HG03175 (cell line): ENCODE measurements at regions not wholly inside any gene's neighbourhood (a gene's known extent, or its start where the extent isn't known, plus 50 kb on each side); places are given as distances from the start of the nearest gene placed in this dataset.
"Not testable (repeated sequence)": the region's sequence is repeated elsewhere in the genome, so short reads cannot be mapped to it uniquely, and the experiment has no call there.

ENCODE experiments used
- ATAC-seq: cut with Tn5 transposase; IDR thresholded peaks from one replicate; pipeline ENCODE4 v1.9.1; 2021; ENCODE audit warnings: mild to moderate bottlenecking, moderate library complexity; ENCODE audit not compliant: unreplicated experiment

DNA sequence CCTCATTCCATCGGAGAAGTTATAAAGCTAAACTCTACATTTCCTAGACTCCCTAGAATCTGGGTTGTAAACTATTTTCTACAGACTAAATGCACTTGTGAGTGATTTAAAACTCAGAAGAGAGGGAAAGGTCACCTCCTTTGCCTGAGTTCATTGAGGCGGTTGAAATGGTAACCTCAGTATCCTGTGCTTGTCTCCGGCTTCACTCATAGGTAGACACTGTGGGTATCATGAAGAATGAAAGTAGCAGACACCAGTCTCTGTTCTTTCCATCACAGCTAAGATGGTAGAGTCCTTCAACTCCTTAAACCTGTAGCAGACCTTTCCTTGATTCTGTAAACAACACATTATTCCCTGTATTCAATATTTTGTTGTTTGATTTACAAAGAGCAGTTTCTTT, 291.3 kb upstream of the ANKRD50 start:
- ATAC-seq = no peak

DNA sequence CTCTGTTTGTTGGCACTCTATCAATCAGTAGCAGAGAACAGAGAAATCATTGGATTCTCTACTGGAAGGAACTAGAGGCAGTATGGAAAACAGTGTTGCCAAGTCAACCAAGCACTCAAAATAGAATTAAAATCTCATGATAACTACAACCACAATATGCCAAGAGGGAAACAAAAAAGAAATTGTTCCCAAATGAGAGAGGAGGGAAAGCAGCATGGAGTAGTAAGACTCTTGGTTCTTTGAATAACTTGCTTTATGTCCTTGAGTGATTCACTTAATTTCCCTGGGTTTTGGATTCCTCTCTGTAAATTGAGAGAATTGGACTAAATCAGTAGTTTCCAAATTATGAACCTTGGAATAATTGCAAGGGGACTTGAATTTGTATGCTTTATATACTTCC, 285.5 kb upstream of the ANKRD50 start:
- ATAC-seq = no peak

DNA sequence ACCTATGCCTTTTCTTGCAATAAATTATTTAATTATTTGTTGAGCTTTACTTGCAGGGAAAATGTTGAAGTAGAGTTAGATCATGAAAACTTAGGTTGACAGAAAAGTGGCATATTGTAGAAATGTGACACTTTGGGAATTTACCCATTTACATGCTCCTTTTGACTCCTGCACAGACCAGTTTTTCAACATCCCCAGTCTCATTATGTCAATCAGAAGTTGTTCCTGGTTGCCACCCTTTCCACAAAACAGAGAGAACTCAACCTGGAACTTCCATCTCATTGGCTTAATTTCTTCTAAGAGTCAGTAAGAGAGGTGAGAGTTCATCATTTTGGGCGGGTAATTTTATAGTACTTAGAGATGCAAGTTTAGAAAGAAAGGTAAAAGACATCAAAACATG, 284.6 kb upstream of the ANKRD50 start:
- no peak for ATAC-seq

DNA sequence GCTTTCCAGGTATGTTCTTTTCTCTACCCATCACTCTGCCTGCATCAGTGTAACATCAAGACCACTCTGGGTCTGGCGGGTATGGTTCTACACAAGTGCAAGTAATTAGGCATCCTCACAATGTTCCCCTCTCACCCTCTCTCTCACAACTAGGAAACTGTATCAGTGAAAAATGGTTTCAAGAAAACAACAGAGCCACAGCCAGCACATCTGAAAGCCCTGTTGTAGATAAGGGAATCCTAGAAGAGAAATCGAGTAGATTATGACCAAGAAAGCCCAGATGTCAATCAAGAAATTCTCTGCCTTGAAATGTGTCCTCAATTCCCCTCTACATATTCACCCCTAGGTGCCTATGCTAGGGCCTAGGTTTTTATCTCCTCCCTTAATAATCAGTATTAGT, 281.3 kb upstream of the ANKRD50 start:
- no peak for ATAC-seq

DNA sequence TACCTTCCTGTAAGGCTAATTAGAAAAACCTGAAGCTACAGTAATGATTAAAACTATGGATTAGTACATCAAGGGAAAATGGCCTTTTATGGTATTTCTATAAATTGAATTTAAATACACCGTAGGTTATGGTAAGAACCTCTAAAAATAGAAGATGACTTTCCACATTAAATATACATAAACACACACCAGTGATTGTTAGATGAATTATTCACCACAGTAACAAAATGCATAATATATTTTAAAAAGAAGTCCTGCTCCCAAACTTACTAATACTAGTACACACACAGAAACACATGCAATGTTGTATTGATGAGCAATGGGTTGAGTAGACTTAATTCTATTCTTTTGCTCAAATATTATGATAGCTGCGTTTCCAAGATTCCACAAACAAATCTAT, 277.9 kb upstream of the ANKRD50 start:
- ATAC-seq = no peak

DNA sequence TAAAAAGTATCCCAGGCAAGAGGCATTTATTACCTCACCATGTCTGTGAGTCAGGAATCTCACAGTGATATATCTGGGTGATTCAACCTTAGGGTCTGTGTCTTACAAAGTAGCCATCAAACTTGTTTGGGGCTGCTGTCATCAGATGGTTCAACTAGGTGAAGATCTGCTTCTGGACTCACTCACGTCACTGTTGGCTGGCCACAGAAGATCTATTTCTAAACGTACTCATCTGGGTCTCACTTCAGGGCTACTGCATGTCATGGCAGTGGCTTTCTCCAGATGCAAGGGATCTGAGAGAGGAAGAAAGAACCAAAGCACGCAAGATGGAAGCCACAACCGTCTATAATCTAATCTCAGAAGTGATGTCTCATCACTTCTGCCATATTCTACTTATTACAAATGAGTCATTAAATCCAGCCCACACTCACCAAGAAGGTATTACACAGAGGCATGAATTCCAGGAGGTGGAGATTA, 267.8 kb upstream of the ANKRD50 start:
- ATAC-seq = no peak

DNA sequence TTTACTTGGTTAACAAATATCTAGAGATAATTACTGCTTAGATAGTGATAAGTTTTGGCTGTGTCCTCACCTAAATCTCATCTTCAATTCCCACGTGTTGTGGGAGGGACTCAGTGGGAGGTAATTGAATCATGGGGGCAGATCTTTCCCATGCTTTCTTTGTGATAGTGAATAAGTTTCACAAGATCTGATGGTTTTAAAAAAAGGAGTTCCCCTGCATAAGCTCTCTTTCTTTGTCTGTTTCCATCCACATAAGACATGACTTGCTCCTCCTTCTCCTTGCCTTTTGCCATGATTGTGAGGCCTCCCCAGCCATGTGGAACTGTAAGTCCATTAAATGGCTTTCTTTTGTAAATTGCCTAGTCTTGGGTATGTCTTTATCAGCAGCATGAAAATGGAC, 266.0 kb upstream of the ANKRD50 start:
- ATAC-seq = not testable (repeated sequence)

DNA sequence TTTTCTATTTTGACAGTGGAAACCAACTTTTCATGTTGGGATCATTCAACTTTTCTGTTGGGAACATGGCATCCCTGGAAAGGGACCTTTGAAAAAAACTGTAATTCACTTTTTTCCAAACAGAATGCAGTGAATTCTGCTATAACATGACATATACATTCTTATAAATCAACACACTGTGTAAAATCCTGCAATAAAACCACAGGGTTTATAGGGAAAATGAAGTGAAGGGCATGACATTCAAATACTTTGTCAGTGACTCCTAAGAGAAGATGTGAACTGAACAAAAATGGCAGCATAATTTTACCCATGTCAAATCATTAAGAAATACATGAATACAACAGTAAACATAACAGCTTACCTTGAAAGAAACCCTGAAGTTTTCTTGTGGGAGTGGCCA, 264.5 kb upstream of the ANKRD50 start:
- ATAC-seq = no peak

DNA sequence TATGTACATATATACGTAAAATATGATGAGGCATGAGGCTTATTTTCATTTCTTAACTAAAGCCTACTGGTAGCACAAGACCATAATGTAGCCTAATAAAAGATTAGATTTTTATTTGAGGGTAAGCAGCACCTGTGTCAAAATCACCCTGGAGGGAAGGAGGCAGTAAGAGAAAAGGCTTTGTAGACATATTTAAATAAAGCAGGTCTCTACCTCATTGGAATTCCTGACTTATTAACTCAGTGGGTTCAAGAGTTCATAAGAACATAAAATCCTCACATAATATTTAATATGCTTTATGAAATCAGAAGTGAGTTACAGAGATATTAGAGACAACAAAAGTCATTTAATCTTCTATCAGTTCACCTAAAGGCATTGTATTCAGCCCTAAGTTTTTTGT, 261.6 kb upstream of the ANKRD50 start:
- no peak for ATAC-seq

DNA sequence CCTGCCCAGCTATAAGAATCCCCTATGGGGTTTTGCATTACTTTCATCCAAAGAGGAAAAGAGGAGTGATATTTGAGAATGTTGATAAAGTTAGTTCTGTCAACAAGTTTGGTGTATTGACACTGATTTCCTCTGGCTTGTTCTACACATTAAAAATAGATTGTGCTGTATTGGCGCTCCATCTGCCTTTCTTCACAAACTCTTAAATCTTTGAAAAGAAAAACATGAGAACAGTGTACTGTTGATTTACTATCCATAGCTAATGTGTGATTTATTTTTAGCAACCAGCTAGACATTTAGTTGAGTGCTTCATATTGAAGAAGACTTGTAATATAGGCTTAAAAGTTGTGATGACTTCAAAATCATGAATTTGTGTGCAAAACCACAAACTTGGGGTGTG, 261.2 kb upstream of the ANKRD50 start:
- ATAC-seq = no peak

DNA sequence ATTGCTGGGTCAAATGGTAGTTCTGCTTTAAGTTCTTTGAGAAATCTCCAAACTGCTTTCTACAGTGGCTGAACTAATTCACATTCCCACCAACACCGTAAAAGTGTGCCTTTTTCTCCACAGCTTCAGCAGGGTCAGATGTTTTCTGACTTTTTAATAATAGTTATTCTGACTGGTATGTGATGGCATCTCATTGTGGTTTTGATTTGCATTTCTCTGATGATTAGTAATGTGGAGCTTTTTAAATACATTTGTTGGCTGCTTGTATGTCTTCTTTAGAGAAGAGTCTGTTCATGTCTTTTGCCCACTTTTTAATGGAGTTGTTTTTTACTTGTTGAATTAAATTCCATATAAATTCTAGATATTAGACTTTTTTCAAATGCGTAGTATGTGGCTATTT, 257.5 kb upstream of the ANKRD50 start:
- no peak for ATAC-seq

DNA sequence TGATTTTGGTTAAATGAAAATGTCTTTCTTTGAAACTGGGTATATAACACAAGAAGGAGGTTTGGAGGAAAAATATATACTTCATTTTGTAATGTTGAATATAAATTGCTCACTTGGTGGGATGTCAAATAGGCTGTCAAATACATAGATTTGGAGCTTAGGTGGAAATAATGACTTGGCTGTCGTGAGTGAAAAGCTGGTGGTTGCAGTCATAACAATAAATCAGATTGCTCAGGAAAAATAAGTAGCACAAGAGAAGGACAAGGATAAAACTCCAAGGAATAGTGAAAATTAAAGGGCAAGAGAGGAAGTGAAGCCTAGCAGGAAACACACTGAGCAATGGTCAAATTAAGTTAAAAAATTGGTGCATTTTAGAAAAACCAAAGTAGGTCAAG, 253.0 kb upstream of the ANKRD50 start:
- no peak for ATAC-seq

DNA sequence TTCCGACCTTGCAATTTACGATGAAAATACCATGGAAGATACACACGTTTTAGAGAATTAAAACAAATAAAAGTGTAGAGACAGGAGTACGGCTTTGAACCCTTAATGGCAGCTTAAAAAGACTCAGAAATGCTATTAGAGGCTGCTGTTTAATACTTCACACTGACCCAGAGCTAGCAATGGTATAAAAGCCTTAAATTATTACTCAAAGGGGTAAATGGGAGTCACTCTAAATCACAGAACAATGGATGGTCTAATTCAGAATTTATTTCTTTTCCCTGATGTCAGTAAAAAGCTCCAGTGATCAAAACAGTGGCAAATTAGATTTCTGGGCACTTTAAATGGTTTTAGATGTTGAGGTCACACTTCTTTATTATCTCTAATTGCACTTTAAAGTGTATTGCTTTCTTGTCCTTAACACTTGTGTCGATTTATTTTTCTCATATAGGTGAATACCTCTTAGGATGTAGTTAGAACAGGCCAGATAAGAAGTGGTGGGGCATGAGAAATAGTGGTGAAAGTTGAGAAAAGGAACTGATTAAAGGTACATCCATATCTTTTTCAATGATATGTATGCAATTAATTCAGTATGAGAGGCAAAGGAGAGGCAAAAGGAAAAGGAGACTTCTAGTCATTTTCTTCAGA, 252.4 kb upstream of the ANKRD50 start:
- ATAC-seq = no peak

DNA sequence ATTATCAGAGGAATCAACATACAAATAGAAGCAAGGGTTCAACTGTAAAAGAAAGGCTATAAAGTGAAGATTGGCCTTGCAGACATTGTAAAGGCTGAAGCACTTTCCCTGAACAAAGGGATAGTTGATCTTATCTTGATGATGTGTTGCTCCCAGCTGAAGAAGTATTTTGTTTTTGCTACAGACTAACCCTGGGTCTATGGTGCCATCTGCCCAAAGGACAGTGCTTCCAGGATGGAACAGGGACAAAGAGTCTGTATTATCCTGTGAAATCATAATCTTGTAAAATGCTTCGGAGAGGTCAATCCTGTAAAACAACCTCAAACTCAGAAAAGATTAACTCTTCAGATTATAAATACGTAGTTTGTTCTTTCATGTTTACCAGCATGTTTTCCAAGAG, 251.7 kb upstream of the ANKRD50 start:
- ATAC-seq = no peak

DNA sequence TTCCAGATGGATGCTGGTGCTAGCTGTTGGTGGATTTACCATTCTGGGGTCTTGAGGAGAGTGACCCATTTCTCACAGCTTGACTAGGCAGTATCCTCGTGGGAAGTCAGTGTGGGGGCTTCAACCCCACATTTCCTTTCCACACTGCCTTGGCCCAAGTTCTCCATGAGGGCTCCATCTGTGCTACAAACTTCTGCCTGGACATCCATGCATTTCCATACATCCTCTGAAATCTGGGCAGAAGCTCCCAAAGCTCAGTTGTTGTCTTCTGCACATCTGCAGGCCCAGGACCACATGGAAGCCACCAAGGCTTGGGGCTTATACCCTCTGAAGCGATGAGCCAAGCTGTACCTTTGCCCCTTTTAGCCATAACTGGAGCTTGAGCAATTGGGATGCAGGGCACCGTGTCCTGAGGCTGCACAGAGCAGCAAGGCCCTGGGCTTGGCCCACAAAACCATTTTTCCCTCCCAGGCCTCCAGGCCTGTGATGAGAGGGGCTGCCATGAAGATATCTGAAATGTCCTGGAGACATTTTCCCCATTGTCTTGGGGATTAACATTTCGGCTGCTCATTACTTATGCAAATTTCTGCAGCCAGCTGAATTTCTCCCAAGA, 248.7 kb upstream of the ANKRD50 start:
- no peak for ATAC-seq

DNA sequence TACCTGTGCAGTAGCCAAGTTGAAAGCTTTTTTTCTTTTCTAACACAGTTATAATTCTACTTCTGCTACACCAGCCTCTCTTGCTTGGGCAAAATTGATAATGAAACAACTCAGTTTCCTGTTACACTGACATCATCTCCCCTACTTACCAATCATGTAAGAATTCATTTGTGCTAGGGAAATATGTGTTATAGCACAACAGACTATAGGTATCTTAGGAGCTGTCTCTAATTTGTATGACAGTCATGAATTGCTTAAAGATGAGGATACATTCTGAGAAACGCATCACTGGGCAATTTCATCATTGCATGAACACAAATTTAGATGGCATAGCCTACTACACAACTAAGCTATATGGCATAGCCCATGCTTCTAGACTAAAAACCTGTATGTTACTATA, 246.3 kb upstream of the ANKRD50 start:
- ATAC-seq = no peak

DNA sequence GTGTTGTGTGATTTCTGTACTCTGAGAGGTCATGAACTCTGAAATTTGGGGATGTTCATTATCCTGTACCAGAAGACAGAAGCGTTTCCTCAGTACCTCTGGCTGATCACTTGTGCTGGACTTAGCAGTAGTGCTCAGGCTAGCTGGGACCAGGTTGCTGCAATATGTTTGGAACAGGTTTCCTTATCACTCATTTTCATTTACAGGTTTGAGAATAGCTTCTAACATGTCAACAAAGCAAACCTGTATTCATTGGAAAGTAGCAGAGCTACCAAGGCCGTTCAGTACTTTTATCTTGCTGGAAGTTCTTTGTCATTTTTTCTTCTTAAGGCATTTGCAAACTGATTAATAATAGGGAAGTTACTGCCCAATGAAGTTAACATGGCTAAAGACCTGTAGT, 242.9 kb upstream of the ANKRD50 start:
- no peak for ATAC-seq

DNA sequence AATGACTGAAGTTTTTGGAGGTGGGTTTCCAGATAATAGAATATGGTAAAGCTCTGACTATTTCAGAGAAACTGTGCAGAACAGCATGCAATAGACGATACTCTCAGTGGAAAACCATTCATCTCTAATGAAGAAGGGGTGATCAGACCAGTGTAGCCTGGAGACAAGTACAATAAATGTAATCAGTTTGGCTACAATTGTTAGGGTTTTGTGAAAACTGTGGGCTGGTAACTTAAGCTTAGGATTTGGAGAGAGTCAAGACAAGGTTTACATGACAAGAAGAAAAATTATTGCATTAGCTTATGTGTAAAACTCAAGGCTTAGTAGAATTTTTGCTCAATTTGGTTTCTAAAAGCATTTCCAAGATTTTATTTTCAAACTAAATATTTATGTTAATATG, 241.5 kb upstream of the ANKRD50 start:
- no peak for ATAC-seq

DNA sequence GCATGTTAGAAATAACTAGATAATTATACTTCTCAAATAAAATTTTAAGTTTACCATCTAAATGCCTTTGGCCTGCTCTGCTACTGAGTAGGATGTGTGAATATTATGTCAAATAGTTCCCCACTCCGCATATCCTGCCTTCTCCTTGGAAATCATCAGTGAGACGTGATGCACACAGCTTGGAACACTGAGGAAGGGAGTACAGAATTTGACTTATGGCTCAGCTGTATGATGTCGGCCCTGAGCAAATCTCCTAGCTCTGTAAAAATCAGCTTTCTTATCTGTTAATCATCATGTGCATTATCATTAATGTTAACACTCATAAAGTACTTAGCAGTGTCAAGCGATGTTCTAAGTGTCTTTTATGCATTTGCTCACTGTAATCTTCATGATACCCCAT, 241.0 kb upstream of the ANKRD50 start:
- ATAC-seq = no peak

DNA sequence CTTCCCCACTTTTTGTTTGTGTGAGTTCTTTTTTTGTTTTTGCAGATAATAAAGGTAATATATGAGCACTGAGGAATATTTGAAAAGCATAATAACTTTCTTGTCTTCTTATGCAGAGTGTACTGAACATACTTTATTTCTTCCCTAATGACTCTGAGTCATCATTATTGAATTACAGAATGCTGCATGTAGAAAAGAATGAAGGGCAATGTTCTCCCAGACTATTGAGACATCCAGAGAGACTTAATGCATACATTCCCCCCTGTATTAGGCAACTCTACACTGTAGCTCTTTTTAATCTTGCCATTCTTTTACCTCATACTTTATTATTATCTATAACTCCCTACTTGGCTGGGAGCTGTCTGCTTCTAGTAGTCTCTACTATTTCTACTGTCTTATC, 240.5 kb upstream of the ANKRD50 start:
- no peak for ATAC-seq

DNA sequence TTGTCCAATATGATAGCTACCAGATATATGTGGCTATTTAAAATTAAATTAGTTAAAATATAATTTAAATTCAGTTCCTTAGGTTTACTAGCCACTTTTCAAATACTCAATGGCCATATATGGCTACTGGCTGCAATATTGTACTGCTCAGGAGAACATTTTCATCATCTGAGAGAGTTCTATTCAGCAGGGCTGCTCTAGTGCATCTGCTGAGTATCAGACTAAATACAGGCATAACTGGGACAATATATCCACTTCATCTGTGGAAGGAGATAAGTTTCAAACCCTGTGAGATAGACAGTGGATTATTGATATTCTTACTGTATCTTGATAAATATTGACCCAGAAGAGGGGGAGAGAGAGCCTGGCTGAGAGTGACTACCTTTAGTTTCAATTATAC, 240.1 kb upstream of the ANKRD50 start:
- ATAC-seq = no peak

DNA sequence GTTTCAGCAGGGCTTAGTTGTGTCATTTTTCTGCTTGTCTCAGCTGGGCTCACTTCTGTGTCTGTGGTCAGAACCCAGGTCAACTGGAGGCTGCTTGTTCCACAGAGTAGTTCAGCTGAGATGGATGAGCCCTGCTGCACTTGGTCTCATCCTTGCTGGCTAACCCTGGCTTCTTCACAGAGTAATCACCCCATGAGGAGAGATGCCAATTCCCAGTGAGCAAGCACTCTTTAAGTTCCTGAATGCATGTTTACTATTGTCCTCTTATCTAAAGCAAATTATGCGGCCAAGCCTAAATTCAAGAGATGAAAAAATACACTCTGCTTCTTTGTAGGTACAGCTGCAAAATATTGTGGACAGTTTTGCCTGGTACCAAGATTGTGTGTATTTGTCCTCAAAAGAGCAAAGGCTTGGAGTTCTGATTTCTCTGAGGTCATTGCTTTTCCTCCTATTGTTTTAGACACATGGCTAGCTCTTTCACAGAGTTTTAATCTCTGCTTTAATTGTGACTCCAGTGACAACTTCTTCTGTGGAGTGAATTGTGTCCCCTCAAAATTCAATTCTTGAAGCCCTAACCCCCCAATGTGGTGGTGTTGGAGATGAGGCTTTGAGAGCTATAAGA, 236.6 kb upstream of the ANKRD50 start:
- ATAC-seq = no peak
